Neuronal stem cell (in vitro differentiated cells): ENCODE measurements at regions not wholly inside any gene's neighbourhood (a gene's known extent, or its start where the extent isn't known, plus 50 kb on each side); places are given as distances from the start of the nearest gene placed in this dataset.
"Not testable (repeated sequence)": the region's sequence is repeated elsewhere in the genome, so short reads cannot be mapped to it uniquely, and the experiment has no call there.

ENCODE experiments used
- DNase-seq: peaks from one replicate; pipeline ENCODE4 v3.0.0-alpha.2; 2013; ENCODE audit warnings: low spot score
- H2AFZ ChIP-seq: one replicate; pipeline ENCODE4 v1.6.1; 2013; ENCODE audit warnings: mild to moderate bottlenecking, low read length, inconsistent platforms
- H2AK5ac ChIP-seq: 2 replicates; pipeline ENCODE4 v1.6.1; 2013; ENCODE audit warnings: low read depth, mild to moderate bottlenecking, inconsistent platforms, low read length, moderate library complexity, mixed read lengths
- H2BK120ac ChIP-seq: 2 replicates; pipeline ENCODE4 v1.6.1; 2013; ENCODE audit warnings: low read depth, mild to moderate bottlenecking, inconsistent platforms, low read length, moderate library complexity, mixed read lengths
- H2BK12ac ChIP-seq: one replicate; pipeline ENCODE4 v1.6.1; 2013; ENCODE audit warnings: low read length, inconsistent platforms
- H2BK15ac ChIP-seq: 2 replicates; pipeline ENCODE4 v1.6.1; 2013; ENCODE audit warnings: mild to moderate bottlenecking, low read length, inconsistent platforms, mixed read lengths
- H2BK5ac ChIP-seq: one replicate; pipeline ENCODE4 v1.6.1; 2013; ENCODE audit warnings: inconsistent platforms, mild to moderate bottlenecking, low read length, moderate library complexity
- H3K14ac ChIP-seq: one replicate; pipeline ENCODE4 v1.6.1; 2013; ENCODE audit warnings: low read length, inconsistent platforms
- H3K18ac ChIP-seq: 2 replicates; pipeline ENCODE4 v1.6.1; 2013; ENCODE audit warnings: low read length, inconsistent platforms
- H3K23ac ChIP-seq: 2 replicates; pipeline ENCODE4 v1.6.1; 2013; ENCODE audit warnings: low read depth, mild to moderate bottlenecking, mixed read lengths, low read length, inconsistent platforms; ENCODE audit not compliant: poor library complexity
- H3K27ac ChIP-seq: replicated peaks from 3 replicates; pipeline ENCODE4 v1.5.1; 2013; ENCODE audit warnings: low read length, inconsistent platforms
- H3K27me3 ChIP-seq, 3 experiments: 2 replicates each; pipeline ENCODE4 v1.6.1; 2013; ENCODE audit warnings: low read length in 3 of 3, mild to moderate bottlenecking in 2 of 3, inconsistent platforms in 1 of 3, low read depth in 1 of 3, mixed read lengths in 1 of 3, moderate library complexity in 1 of 3; ENCODE audit not compliant: control insufficient read depth in 3 of 3, insufficient read depth in 3 of 3
- H3K36me3 ChIP-seq, 2 donors: replicated peaks in 1 of 2; 2 replicates each; pipeline ENCODE4 v1.6.1; 2013; ENCODE audit warnings: low read length in 2 of 2; ENCODE audit not compliant: control insufficient read depth in 2 of 2, insufficient read depth in 2 of 2
- H3K4ac ChIP-seq: 2 replicates; pipeline ENCODE4 v1.6.1; 2013; ENCODE audit warnings: inconsistent platforms, mild to moderate bottlenecking, low read length, moderate library complexity
- H3K4me1 ChIP-seq, 2 donors: 1 replicate in 1 of 2; 2 replicates in 1 of 2; pipeline ENCODE4 v1.6.1; 2013; ENCODE audit warnings: low read length in 2 of 2, low read depth in 1 of 2; ENCODE audit not compliant: control insufficient read depth in 2 of 2, insufficient read depth in 1 of 2
- H3K4me2 ChIP-seq: one replicate; pipeline ENCODE4 v1.6.1; 2013; ENCODE audit warnings: mild to moderate bottlenecking, low read length, inconsistent platforms; ENCODE audit not compliant: insufficient read depth, poor library complexity, severe bottlenecking
- H3K4me3 ChIP-seq, 2 donors: 2 replicates each; pipeline ENCODE4 v1.5.1; 2013; ENCODE audit warnings: low read length in 2 of 2, mild to moderate bottlenecking in 2 of 2, inconsistent platforms in 1 of 2, moderate library complexity in 1 of 2
- H3K79me1 ChIP-seq: one replicate; pipeline ENCODE4 v1.6.1; 2013; ENCODE audit warnings: low read depth, mild to moderate bottlenecking, inconsistent platforms, low read length, moderate library complexity
- H3K9ac ChIP-seq: one replicate; pipeline ENCODE4 v1.6.1; 2013; ENCODE audit warnings: mild to moderate bottlenecking, low read depth, low read length, inconsistent platforms; ENCODE audit not compliant: poor library complexity
- H3K9me3 ChIP-seq, 2 donors: replicated peaks in 1 of 2; 2 replicates each; pipeline versions ENCODE3 to v1.6.1; 2013; ENCODE audit warnings: low read length in 2 of 2, mild to moderate bottlenecking in 2 of 2, inconsistent platforms in 1 of 2, low read depth in 1 of 2, mixed read lengths in 1 of 2, moderate library complexity in 1 of 2; ENCODE audit not compliant: control insufficient read depth in 2 of 2, insufficient read depth in 1 of 2
- H4K8ac ChIP-seq: one replicate; pipeline ENCODE4 v1.6.1; 2013; ENCODE audit warnings: low read depth, mild to moderate bottlenecking, inconsistent platforms, low read length, moderate library complexity
- H4K91ac ChIP-seq: one replicate; pipeline ENCODE4 v1.6.1; 2013; ENCODE audit warnings: low read length, low read depth, mild to moderate bottlenecking, inconsistent platforms; ENCODE audit not compliant: poor library complexity
- WGBS, 2 donors: extraction: QIAGEN DNeasy Blood & Tissue Kit; methylation state at CpG; one replicate each; pipeline ENCODE4 v1.1.7; 2013; ENCODE audit warnings: missing lambda C conversion rate in 2 of 2, mixed read lengths in 1 of 2; ENCODE audit not compliant: insufficient read length in 2 of 2, insufficient replicate concordance in 1 of 2; ENCODE audit errors: extremely low coverage in 2 of 2; 5-methylcytosine and 5-hydroxymethylcytosine counted together

GRCh38 chr21:28018213-28018612 is 974.5 kb downstream of the LTN1 start:
- no peak overlapping the region for H2BK120ac ChIP-seq
- H3K4me1 ChIP-seq: no peaks in the 10 kb centered on the region
- no peak overlapping the region for H3K9ac ChIP-seq
- no peak overlapping the region for H3K4ac ChIP-seq
- no peak overlapping the region for H2AK5ac ChIP-seq
- no peak for DNase-seq
- H3K27ac ChIP-seq: no peak overlapping the region
- WGBS, 2 donors: no CpG with 5 or more reads among the region's 9 CpGs
- no peak overlapping the region for H4K91ac ChIP-seq
- no peak overlapping the region for H3K4me2 ChIP-seq
- H3K79me1 ChIP-seq: no peaks in the 10 kb centered on the region
- peak overlapping the region; percentile 64 for H3K14ac ChIP-seq
- H3K23ac ChIP-seq: peak overlapping the region; percentile 47
- no peak overlapping the region for H2AFZ ChIP-seq
- no peak overlapping the region for H3K4me3 ChIP-seq
- no peaks in the 10 kb centered on the region for H3K36me3 ChIP-seq
- H2BK12ac ChIP-seq: no peak overlapping the region
- peak overlapping the region; percentile 42 for H3K18ac ChIP-seq
- H3K9me3 ChIP-seq: no peaks in the 10 kb centered on the region
- H3K27me3 ChIP-seq: no peaks in the 10 kb centered on the region
- H2BK15ac ChIP-seq: no peak overlapping the region
- no peak overlapping the region for H2BK5ac ChIP-seq
- H4K8ac ChIP-seq: no peak overlapping the region

- no peak overlapping the region for H4K8ac ChIP-seq
- no peaks in the 10 kb centered on the region for H3K36me3 ChIP-seq
- no peak overlapping the region for H2BK5ac ChIP-seq
- H3K27me3 ChIP-seq: no peaks in the 10 kb centered on the region
- H3K23ac ChIP-seq: no peak overlapping the region
- no peaks in the 10 kb centered on the region for H3K4me1 ChIP-seq
- no peak overlapping the region for H3K18ac ChIP-seq
- H3K14ac ChIP-seq: no peak overlapping the region
- no peak overlapping the region for H3K4ac ChIP-seq
- no peaks in the 10 kb centered on the region for H3K9me3 ChIP-seq
- H4K91ac ChIP-seq: no peak overlapping the region
- no peak overlapping the region for H3K9ac ChIP-seq
- no peaks in the 10 kb centered on the region for H3K79me1 ChIP-seq
- no peak overlapping the region for H3K4me3 ChIP-seq
- no peak overlapping the region for H2AFZ ChIP-seq
- no peak overlapping the region for H3K4me2 ChIP-seq
- no peak overlapping the region for H2BK12ac ChIP-seq
- H3K27ac ChIP-seq: no peak overlapping the region
- no peak overlapping the region for H2AK5ac ChIP-seq
- DNase-seq: peak; percentile 2
- WGBS, 2 donors: no CpG with 5 or more reads among the region's 1 CpG
- no peak overlapping the region for H2BK15ac ChIP-seq
- H2BK120ac ChIP-seq: no peak overlapping the region
Observed at GRCh38 chr21:28016571-28016970, 976.1 kb downstream of the LTN1 start.

DNA sequence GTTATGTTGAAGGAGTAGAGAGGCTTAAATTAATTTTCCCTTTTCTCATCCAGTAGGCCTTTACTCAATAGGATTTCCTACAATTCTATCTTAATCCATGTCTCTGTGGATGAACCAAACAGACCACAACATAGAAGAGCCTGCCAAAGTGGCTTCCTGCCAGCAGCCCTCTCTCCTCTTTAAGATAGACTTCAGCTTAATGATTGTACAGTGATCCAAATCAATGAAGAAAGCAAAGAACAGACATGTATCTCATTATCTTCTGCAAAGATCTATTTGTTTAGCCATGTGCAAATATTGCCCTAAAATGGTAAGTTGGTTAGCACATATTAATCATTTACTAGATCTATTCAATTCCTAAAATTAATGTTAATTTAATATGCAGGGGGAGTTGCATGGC is 979.6 kb downstream of the LTN1 start:
- H3K9me3 ChIP-seq, H2AFZ ChIP-seq, H2BK120ac ChIP-seq, H3K9ac ChIP-seq, H3K4me1 ChIP-seq, H3K18ac ChIP-seq, H3K14ac ChIP-seq, H3K4ac ChIP-seq, H4K8ac ChIP-seq, H2BK12ac ChIP-seq, H3K4me2 ChIP-seq, H3K23ac ChIP-seq, H2AK5ac ChIP-seq, H3K27ac ChIP-seq, H3K27me3 ChIP-seq, H2BK5ac ChIP-seq, DNase-seq, H3K36me3 ChIP-seq, H3K4me3 ChIP-seq, H2BK15ac ChIP-seq, H3K79me1 ChIP-seq, H4K91ac ChIP-seq: not testable (repeated sequence)

- H3K23ac ChIP-seq, H3K4me3 ChIP-seq, H3K79me1 ChIP-seq, H2BK15ac ChIP-seq, H3K27ac ChIP-seq, H4K91ac ChIP-seq, DNase-seq, H3K9me3 ChIP-seq, H3K4ac ChIP-seq, H4K8ac ChIP-seq, H3K18ac ChIP-seq, H2BK5ac ChIP-seq, H3K14ac ChIP-seq, H2BK12ac ChIP-seq, H3K4me2 ChIP-seq, H2BK120ac ChIP-seq, H3K36me3 ChIP-seq, H2AFZ ChIP-seq, H2AK5ac ChIP-seq, H3K27me3 ChIP-seq, H3K9ac ChIP-seq, H3K4me1 ChIP-seq: not testable (repeated sequence)
- WGBS, 2 donors: no CpG with 5 or more reads among the region's 2 CpGs
Observed at GRCh38 chr21:28011970-28012369, 980.7 kb downstream of the LTN1 start.
